ENCODE measurements at regions not wholly inside any gene's neighbourhood (a gene's known extent, or its start where the extent isn't known, plus 50 kb on each side); places are given as distances from the start of the nearest gene placed in this dataset.

DNA sequence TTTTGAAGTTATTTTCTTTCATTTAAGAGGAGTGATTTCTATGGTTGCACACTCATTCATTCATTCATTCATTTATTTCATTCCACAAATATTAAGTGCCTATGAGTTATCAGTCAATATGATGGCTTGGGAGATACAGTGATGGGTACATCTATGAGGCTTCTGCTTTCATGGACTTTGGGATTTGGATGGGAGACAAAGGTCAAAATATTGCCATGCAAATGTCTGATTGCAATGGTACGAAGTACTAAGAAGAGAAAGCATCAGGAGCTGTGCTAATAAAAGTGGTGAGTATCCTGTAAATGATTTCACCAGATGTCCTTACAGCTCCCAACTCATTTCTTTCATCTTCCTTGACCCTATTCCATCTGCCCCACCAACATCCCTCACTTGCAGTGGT, 174.4 kb upstream of the MEX3C start:
- TF ChIP-seq CTCF (IDR thresholded peaks at IDR 0.05): no peak
- TF ChIP-seq ELF1 (IDR thresholded peaks at IDR 0.05): no peak
- no peak for TF ChIP-seq NFIC (IDR thresholded peaks at IDR 0.05; ENCODE audit: borderline replicate concordance)
- no peak for TF ChIP-seq USF1 (IDR thresholded peaks at IDR 0.05; ENCODE audit: borderline replicate concordance, low read depth)

Data from SK-N-SH (cell line).